K562 (cell line): ENCODE measurements at regions not wholly inside any gene's neighbourhood (a gene's known extent, or its start where the extent isn't known, plus 50 kb on each side); places are given as distances from the start of the nearest gene placed in this dataset.

Source experiments
- ATF7 ChIP-seq: fragments of 450-650 bp; IDR thresholded peaks from 2 replicates; pipeline ENCODE4 v1.7.1; 2014; ENCODE audit warnings: mild to moderate bottlenecking, moderate library complexity
- C11orf30 ChIP-seq: fragments of 450-650 bp; IDR thresholded peaks from 2 replicates; pipeline ENCODE4 v1.6.1; 2016; ENCODE audit warnings: low read depth, mild to moderate bottlenecking
- CHAMP1 ChIP-seq: fragments of 450-650 bp; IDR thresholded peaks from 2 replicates; pipeline ENCODE4 v1.6.1; 2016; ENCODE audit warnings: mild to moderate bottlenecking
- COPS2 ChIP-seq: fragments of 450-650 bp; conservative IDR thresholded peaks from 2 replicates; pipeline ENCODE4 v1.6.1; 2016; ENCODE audit warnings: mild to moderate bottlenecking, moderate library complexity
- FOXJ2 ChIP-seq: fragments of 200-800 bp; sonication (Bioruptor generic); IDR thresholded peaks from 2 replicates; pipeline ENCODE4 v1.6.1; 2016; ENCODE audit warnings: missing genetic modification characterization, missing compliant biosample characterization
- GABPB1 ChIP-seq: sonication (generic); formaldehyde crosslinking; IDR thresholded peaks from 2 replicates; pipeline ENCODE4 v1.8.0; 2022; ENCODE audit warnings: mild to moderate bottlenecking, missing genetic modification reagents
- IRF9 ChIP-seq: fragments of 450-650 bp; IDR thresholded peaks from 2 replicates; pipeline ENCODE4 v1.6.1; 2016; ENCODE audit warnings: missing biosample characterization, missing genetic modification characterization
- MIER1 ChIP-seq: fragments of 450-650 bp; IDR thresholded peaks from 2 replicates; pipeline ENCODE4 v1.6.1; 2016; ENCODE audit warnings: antibody characterized with exemption, mild to moderate bottlenecking, low read depth
- NR4A1 ChIP-seq, 2 experiments: fragments of 250-450 bp in 1 of 2; fragments of 450-650 bp in 1 of 2; sonication (Bioruptor Pico) in 1 of 2; IDR thresholded peaks; 2 replicates each; pipeline versions ENCODE4 v1.4.0 to v1.6.1; 2016 to 2020; ENCODE audit warnings: mild to moderate bottlenecking in 2 of 2, missing compliant biosample characterization in 1 of 2, missing genetic modification characterization in 1 of 2, moderate library complexity in 1 of 2
- RBM14 ChIP-seq: fragments of 200-400 bp; formaldehyde crosslinking; IDR thresholded peaks from 2 replicates; pipeline ENCODE4 v1.6.1; 2018; ENCODE audit warnings: low read depth, mild to moderate bottlenecking, low read length, moderate library complexity, borderline replicate concordance; ENCODE audit not compliant: insufficient read depth
- SAFB2 ChIP-seq: fragments of 200-400 bp; formaldehyde crosslinking; IDR thresholded peaks from 2 replicates; pipeline ENCODE4 v1.6.1; 2018; ENCODE audit warnings: borderline replicate concordance, low read length, low read depth, moderate library complexity; ENCODE audit not compliant: severe bottlenecking
- ZBTB1 ChIP-seq: sonication (generic); formaldehyde crosslinking; IDR thresholded peaks from 2 replicates; pipeline ENCODE4 v1.8.1; 2023; ENCODE audit warnings: missing genetic modification reagents, low read depth, mild to moderate bottlenecking, borderline replicate concordance
- ZNF407 ChIP-seq: fragments of 450-650 bp; IDR thresholded peaks from 2 replicates; pipeline ENCODE4 v1.6.1; 2016; ENCODE audit warnings: low read depth
- ZNF449 ChIP-seq: fragments of 250-450 bp; sonication (Bioruptor Pico); IDR thresholded peaks from 2 replicates; pipeline ENCODE4 v1.8.0; 2022; ENCODE audit warnings: moderate library complexity, mild to moderate bottlenecking, inconsistent platforms

- TF ChIP-seq ZNF449 (CRISPR knock-in tag) (peak; percentile 56; the same call in 1 of the 2 replicates), ZBTB1 (CRISPR knock-in tag) (no peak), C11orf30 (peak; percentile 99), RBM14 (no peak), GABPB1 (no peak), ATF7 (peak; percentile 97), FOXJ2 (tag) (peak; percentile 91), CHAMP1 (peak; percentile 95), COPS2 (no peak), MIER1 (peak; percentile 26; the same call in 1 of the 2 replicates), SAFB2 (no peak), NR4A1 (CRISPR knock-in tag; IDR thresholded peaks at IDR 0.05) (no peak), NR4A1 (tag; IDR thresholded peaks at IDR 0.05) (peak; percentile 78; the same call in 1 of the 2 replicates), IRF9 (tag) (peak; percentile 54; the same call in 1 of the 2 replicates), ZNF407 (no peak)
Observed at GRCh38 chr7:138350701-138351357, 109.2 kb upstream of the TRIM24 start (continued).
